Sigmoid colon (tissue), 6 donors: ENCODE measurements at regions not wholly inside any gene's neighbourhood (a gene's known extent, or its start where the extent isn't known, plus 50 kb on each side); places are given as distances from the start of the nearest gene placed in this dataset.

Source experiments
- DNase-seq: peaks from one replicate; pipeline ENCODE4 v3.0.0-alpha.2; 2019
- H3K27ac ChIP-seq, 4 donors: fragments of 200-600 bp; sonication (generic); one replicate each; pipeline ENCODE4 v1.5.1; 2016 to 2019; ENCODE audit warnings: mild to moderate bottlenecking in 1 of 4
- H3K27me3 ChIP-seq, 3 donors: fragments of 200-600 bp; sonication (generic); one replicate each; pipeline ENCODE4 v1.5.1; 2019; ENCODE audit warnings: mild to moderate bottlenecking in 1 of 3
- H3K36me3 ChIP-seq, 4 donors: fragments of 200-600 bp; sonication (generic); one replicate each; pipeline ENCODE4 v1.5.1; 2016 to 2019
- H3K4me1 ChIP-seq, 4 donors: fragments of 200-600 bp; sonication (generic); one replicate each; pipeline ENCODE4 v1.5.1; 2017 to 2019
- H3K4me3 ChIP-seq, 4 donors: fragments of 200-600 bp; sonication (generic); one replicate each; pipeline ENCODE4 v1.5.1; 2017 to 2019; ENCODE audit warnings: mild to moderate bottlenecking in 2 of 4, moderate library complexity in 1 of 4
- H3K9me3 ChIP-seq, 4 donors: fragments of 200-600 bp in 3 of 4; sonication (generic) in 3 of 4; one replicate each; pipeline versions ENCODE4 v1.5.1 to v1.6.1; 2013 to 2019
- EP300 ChIP-seq, 4 donors: sonication (generic); formaldehyde crosslinking; IDR thresholded peaks; one replicate each; pipeline ENCODE4 v1.6.1; 2017; ENCODE audit warnings: antibody characterized with exemption in 4 of 4
- POLR2A ChIP-seq, 2 donors: fragments of 450-650 bp; IDR thresholded peaks; one replicate each; pipeline ENCODE4 v1.6.1; 2016; ENCODE audit warnings: antibody characterized with exemption in 2 of 2, mild to moderate bottlenecking in 2 of 2, moderate library complexity in 2 of 2
- POLR2AphosphoS5 ChIP-seq, 4 donors: sonication (generic); formaldehyde crosslinking; IDR thresholded peaks; one replicate each; pipeline ENCODE4 v1.6.1; 2017; ENCODE audit warnings: antibody characterized with exemption in 4 of 4
- WGBS, 2 donors: extraction: QIAGEN DNeasy Blood & Tissue Kit; methylation state at CpG; one replicate each; pipeline ENCODE4 v1.1.7; 2013; 5-methylcytosine and 5-hydroxymethylcytosine counted together
- intact Hi-C: fragments of 100-400 bp; cut with DNase I; formaldehyde crosslinking; loops from one replicate; pipeline ENCODE4 v1.15.1; 2023
- TF ChIP-seq, protein P1 (sequence below), 4 experiments: fragments of 450-650 bp in 3 of 4; fragments of 200-600 bp in 1 of 4; IDR thresholded peaks; one replicate each; pipeline ENCODE4 v1.5.1; 2016 to 2019; ENCODE audit warnings: antibody characterized with exemption in 4 of 4, mild to moderate bottlenecking in 3 of 4, moderate library complexity in 2 of 4
- donor health status: healthy with polysubstance abuse.
- donor health status: healthy.

GRCh38 chr2:122982936-122983335 lies 1042.2 kb upstream of the CNTNAP5 start:
- TF ChIP-seq, protein P1, sequence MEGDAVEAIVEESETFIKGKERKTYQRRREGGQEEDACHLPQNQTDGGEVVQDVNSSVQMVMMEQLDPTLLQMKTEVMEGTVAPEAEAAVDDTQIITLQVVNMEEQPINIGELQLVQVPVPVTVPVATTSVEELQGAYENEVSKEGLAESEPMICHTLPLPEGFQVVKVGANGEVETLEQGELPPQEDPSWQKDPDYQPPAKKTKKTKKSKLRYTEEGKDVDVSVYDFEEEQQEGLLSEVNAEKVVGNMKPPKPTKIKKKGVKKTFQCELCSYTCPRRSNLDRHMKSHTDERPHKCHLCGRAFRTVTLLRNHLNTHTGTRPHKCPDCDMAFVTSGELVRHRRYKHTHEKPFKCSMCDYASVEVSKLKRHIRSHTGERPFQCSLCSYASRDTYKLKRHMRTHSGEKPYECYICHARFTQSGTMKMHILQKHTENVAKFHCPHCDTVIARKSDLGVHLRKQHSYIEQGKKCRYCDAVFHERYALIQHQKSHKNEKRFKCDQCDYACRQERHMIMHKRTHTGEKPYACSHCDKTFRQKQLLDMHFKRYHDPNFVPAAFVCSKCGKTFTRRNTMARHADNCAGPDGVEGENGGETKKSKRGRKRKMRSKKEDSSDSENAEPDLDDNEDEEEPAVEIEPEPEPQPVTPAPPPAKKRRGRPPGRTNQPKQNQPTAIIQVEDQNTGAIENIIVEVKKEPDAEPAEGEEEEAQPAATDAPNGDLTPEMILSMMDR (IDR thresholded peaks at IDR 0.05): no peak
- no peak for TF ChIP-seq POLR2A (IDR thresholded peaks at IDR 0.05)
- no peak for TF ChIP-seq EP300 (IDR thresholded peaks at IDR 0.05)
- TF ChIP-seq POLR2AphosphoS5 (IDR thresholded peaks at IDR 0.05): no peak
- H3K27ac ChIP-seq: no peak overlapping the region
- WGBS, 2 donors: 53 to 88% methylated on average over 1 of the region's 1 CpG
- intact Hi-C loops: no loop called here
- no peaks in the 10 kb centered on the region for H3K4me1 ChIP-seq
- no peak for DNase-seq
- no peaks in the 10 kb centered on the region for H3K36me3 ChIP-seq
- no peaks in the 10 kb centered on the region for H3K27me3 ChIP-seq
- H3K9me3 ChIP-seq: peaks cover 0 to 2% (median 0%) of the 10 kb centered on the region in 4 donors
- H3K4me3 ChIP-seq: no peak overlapping the region

DNA sequence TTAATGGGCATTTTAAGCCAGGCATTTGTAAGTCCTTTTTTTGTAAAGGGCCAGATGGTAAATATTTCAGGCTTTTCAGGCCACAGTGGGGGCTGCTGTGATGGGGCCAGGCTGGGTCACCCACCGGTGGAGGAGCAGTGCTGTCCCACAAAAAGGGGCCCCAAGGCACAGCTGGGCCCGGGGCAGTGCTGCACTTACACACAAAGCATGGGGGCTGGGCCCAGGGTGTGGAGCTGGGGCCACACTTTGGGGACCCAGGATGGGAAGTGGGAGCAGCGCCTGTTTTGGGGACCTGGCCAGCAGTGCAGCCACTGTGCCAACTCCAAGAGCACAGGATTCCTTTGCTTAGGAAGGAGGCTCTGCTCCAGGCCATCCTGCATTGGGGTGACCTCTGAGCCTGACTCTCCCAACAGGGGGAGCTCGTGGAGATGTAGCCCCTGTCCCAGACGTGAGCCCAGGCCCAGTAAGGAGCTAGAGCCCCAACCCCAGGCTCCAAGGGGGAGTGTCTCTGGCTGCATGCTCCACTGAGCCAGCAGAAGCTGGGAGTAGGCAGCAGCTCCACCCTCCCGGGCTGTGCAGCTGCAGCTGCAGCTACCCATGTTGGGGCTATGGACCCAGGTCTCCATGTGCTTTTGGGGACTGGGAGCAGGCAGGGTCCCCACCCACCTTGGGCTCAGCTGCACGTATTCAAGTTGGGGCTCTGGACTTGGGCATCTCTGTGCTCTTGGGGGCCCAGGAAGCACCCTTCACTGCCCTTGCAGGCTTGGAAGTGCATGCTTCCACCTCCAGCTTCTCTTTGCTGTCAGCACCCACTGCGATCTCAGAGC lies 1036.5 kb upstream of the CNTNAP5 start:
- intact Hi-C loops: no loop called here
- WGBS, 2 donors: 67 to 77% methylated on average over 8 of the region's 8 CpGs
- peaks cover 0 to 3% (median 0%) of the 10 kb centered on the region in 4 donors for H3K9me3 ChIP-seq
- no peaks in the 10 kb centered on the region for H3K27me3 ChIP-seq
- no peak overlapping the region for H3K4me3 ChIP-seq
- H3K27ac ChIP-seq: no peak overlapping the region
- no peak for DNase-seq
- TF ChIP-seq POLR2AphosphoS5 (IDR thresholded peaks at IDR 0.05) (no peak), EP300 (IDR thresholded peaks at IDR 0.05) (no peak), POLR2A (IDR thresholded peaks at IDR 0.05) (no peak)
- TF ChIP-seq, protein P1 (IDR thresholded peaks at IDR 0.05): no peak
- H3K36me3 ChIP-seq: no peaks in the 10 kb centered on the region
- H3K4me1 ChIP-seq: no peaks in the 10 kb centered on the region

DNA sequence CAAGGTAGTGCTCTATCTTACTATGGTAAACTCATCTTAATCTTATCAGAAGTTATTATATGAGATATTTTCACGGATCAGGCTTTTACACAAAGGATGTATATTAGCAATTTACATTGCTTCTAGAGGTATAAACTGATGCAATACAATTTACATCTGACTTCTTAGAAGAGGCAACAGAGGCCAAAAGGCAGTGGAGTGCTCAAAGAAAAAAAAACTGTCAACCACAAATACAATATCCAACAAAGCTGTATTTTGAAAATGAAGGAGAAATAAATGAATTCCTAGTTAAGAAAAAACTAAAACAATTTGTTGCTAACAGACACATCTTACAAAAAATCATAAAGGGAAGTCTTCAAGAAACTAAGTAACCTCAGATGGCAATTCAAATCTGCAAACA lies 1031.5 kb upstream of the CNTNAP5 start:
- TF ChIP-seq POLR2A (IDR thresholded peaks at IDR 0.05) (no peak), POLR2AphosphoS5 (IDR thresholded peaks at IDR 0.05) (no peak), EP300 (IDR thresholded peaks at IDR 0.05) (no peak)
- TF ChIP-seq, protein P1 (IDR thresholded peaks at IDR 0.05): no peak
- Histone ChIP-seq H3K27ac (no peak overlapping the region), H3K4me1 (no peaks in the 10 kb centered on the region), H3K4me3 (no peak overlapping the region), H3K9me3 (peaks cover 0 to 3% (median 0%) of the 10 kb centered on the region in 4 donors), H3K36me3 (no peaks in the 10 kb centered on the region), H3K27me3 (no peaks in the 10 kb centered on the region)
- no peak for DNase-seq
- 72 to 84% methylated on average over 1 of the region's 1 CpG for WGBS, 2 donors
- intact Hi-C loops: no loop called here

- TF ChIP-seq EP300 (IDR thresholded peaks at IDR 0.05) (no peak), POLR2A (IDR thresholded peaks at IDR 0.05) (no peak), POLR2AphosphoS5 (IDR thresholded peaks at IDR 0.05) (no peak)
- TF ChIP-seq, protein P1 (IDR thresholded peaks at IDR 0.05): no peak
- H3K27ac ChIP-seq: no peak overlapping the region
- peaks cover 0 to 4% (median 0%) of the 10 kb centered on the region in 4 donors for H3K9me3 ChIP-seq
- DNase-seq: no peak
- intact Hi-C loops: no loop called here
- no peak overlapping the region for H3K4me3 ChIP-seq
- no peaks in the 10 kb centered on the region for H3K36me3 ChIP-seq
- H3K27me3 ChIP-seq: no peaks in the 10 kb centered on the region
- 86 to 89% methylated on average over 3 of the region's 3 CpGs for WGBS, 2 donors
- H3K4me1 ChIP-seq: no peaks in the 10 kb centered on the region
Observed at GRCh38 chr2:122999258-122999657, 1025.8 kb upstream of the CNTNAP5 start.
